T-helper 9 cell (primary cell): ENCODE measurements at regions not wholly inside any gene's neighbourhood (a gene's known extent, or its start where the extent isn't known, plus 50 kb on each side); places are given as distances from the start of the nearest gene placed in this dataset.

Experiments used
- DNase-seq: peaks from one replicate; pipeline ENCODE4 v3.0.0-alpha.2; 2020

DNA sequence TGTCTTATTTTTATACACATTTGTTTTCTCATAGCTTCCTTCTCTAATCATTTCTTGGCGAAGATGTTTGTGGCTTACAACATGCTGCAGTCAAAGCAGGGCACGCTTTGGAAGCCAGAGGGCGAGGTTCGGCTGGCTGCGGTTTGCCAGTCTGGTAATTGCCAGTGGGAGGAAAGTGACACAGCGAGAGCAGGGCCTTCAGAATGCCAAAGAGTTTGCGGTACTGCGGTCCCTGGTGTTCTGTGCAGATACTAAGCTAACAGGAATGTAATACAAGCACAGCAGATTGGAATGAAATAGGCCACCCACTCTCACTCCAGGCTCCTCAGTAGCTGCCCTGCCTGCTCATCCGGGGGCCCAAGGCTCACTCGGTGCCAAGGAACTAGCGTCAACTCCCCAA is 58.7 kb upstream of the TGM3 start:
- no peak for DNase-seq

DNA sequence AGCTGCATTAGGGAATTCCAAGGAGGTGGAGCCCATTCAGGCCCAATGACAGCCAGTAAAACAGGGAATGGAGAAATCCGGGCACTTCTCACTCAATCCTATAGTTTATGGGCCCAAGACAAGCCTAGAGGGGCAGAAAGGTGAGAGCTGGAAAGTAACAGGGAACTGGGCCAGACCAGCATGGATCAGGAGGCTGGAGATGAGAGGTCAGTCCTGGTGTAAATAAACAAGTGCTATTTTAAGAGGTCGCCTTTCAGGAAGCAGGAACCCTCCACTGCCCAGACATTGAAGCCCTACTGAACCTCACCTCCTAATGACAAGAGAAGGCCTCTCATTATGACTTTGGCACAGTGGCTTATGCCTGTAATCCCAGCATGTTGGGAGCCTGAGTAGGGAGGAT is 57.2 kb upstream of the TGM3 start:
- no peak for DNase-seq

DNA sequence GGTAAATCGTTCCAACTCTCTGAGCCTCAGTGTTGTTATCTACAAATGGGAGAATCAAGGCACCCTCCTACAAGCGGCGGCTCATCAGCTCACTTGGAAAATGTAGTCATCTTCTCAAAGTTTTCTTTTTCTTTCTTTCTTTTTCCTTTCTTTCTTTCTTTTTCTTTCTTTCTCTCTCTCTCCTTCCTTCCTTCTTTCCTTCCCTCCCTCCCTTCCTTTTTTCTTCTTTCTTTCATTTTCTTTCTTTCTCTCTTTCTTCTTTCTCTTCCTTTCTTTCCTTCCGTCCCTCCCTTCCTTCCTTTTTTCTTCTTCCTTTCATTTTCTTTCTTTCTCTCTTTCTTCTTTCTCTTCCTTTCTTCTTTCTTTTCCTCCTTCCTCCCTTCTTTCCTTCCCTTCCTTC is 55.0 kb upstream of the TGM3 start:
- DNase-seq = no peak

- no peak for DNase-seq
Observed at GRCh38 chr20:2242678-2243077, 53.1 kb upstream of the TGM3 start.

DNA sequence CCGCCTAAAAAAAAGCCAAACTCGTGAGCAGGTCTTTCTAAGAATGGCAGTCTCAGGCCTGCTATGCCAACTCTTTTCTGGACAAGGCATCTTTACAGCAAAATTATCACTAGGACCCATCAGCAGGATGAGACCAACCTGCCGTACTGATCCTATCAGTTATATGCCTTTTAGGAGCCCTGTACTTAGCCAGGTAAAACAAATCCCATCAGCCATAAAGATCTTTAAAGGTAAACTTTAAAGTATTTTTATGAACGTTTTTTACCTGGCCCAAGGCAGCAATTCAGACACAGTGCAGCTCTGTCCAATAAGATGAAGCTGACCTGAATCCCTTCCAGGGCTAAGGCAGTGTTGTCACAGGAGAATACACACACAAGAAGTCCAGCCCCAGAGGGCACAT is 51.3 kb upstream of the TGM3 start:
- DNase-seq = no peak

GRCh38 chr20:2244993-2245392 is 50.8 kb upstream of the TGM3 start:
- DNase-seq = no peak

- DNase-seq = no peak
Observed at GRCh38 chr20:2245637-2246036, 50.2 kb upstream of the TGM3 start.
